NCI-H345 (cell line): ENCODE measurements at regions not wholly inside any gene's neighbourhood (a gene's known extent, or its start where the extent isn't known, plus 50 kb on each side); places are given as distances from the start of the nearest gene placed in this dataset.
"Not testable (repeated sequence)": the region's sequence is repeated elsewhere in the genome, so short reads cannot be mapped to it uniquely, and the experiment has no call there.

Source experiments
- DNase-seq: peaks from one replicate; lab custom pipeline; 2025; lab: John Stamatoyannopoulos, UW

DNA sequence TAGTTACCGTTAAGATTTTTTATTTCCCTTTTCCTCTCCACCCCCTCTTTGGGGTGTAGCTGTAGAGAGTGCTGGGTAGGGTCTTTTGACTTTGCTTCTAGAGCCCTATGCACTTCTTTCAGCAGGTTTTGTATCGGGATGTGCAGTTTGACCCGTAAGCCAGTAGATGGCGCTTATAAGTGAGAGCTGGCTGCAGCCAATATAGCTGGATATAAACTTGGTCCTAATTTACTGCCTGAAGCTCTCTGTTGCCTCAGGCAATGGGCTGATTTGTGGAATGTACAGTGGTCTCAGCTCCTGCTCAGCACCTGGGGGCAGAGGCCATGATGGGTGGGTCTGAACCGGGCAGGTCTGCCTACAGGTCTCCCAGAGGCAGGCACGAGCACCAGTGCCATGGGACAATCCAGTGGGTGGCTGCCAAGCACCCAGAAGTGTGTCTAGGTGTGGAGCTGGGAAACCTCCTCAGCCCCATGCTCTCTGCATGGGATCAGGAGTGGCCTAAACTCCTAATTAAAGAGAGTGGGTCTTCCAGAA lies 146.5 kb downstream of the SPANXN1 start:
- DNase-seq: no peak

DNA sequence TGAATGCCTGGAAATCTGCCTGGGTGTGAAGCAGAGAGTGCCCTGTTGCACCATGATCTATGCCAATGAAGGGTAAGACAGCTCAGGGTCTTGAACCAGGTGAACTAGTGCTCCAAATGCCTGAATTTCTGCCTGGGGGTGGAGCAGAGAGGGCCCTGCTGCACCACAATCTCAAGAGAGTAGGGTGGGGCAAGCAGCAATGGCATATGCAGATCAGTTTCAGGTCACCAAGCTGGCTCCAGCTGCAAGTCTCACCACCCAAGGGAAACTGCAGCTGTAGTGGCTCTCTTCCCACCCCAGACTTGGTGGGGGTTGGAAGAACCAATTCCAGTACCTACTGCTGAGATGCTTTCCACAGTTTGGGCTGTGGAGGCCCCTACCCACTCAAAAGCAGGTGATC lies 147.0 kb downstream of the SPANXN1 start:
- DNase-seq: no peak

DNA sequence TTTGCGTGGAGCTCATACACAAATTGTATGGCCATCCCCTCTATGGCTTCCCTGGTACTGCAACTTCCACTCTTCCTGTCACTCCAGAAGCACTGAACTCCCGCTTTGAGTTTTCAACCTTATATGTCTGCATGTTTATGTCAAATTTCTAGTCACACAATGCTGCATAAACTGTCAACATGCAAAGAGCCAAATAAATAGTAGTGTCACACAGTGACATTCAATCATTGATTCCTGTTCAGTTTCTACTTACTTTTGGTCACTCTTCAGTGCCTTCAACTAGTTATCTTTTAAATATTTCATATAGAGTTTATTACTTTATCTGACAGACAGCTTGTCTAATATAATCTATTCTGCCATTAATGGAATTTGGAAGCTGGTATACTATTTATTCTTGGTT lies 149.3 kb downstream of the SPANXN1 start:
- no peak for DNase-seq

DNA sequence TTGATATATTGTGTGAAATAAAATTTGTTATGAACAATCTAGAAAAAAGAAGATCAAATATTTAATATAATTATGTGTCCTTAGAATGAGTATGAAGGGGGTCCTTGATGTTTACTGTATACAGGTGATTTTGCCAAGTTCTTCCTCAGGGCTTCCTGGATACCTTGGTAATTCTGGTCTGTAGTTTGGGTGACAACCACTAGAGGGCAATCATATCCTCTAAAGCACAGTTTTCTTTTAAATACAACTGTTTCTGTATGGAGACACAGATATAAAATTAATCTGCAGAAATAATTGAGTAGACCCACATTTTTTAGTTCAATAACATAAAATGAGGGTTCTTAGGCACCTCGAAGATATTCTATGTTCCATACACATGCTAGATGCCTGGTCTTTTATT lies 157.7 kb downstream of the SPANXN1 start:
- peak; percentile 10 for DNase-seq

DNA sequence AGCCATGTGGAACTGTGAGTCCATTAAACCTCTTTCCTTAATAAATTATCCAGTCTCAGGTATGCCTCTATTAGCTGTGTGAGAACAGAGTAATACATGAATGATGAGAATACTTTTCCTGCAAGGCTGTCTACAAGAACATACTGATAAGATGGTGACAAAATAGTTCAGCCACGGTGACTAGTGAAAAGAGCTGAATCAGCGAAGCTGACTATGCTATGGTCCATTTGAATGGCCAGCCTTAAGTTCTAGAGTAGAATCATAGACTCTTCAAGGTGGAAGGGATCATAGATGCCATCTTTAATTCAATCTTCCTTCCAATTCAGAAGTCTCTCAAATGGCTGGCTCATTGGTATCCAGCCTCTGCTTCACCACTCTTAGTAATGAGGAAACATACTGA lies 163.3 kb downstream of the SPANXN1 start:
- no peak for DNase-seq

DNA sequence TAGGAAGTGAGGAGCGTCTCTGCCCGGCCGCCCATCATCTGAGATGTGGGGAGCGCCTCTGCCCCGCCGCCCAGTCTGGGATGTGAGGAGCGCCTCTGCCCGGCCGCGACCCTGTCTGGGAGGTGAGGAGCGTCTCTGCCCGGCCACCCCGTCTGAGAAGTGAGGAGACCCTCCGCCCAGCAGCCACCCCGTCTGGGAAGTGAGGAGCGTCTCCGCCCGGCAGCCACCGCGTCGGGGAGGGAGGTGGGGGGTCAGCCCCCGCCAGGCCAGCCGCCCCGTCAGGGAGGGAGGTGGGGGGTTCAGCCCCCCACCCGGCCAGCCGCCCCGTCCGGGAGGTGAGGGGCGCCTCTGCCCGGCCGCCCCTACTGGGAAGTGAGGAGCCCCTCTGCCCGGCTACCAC lies 188.9 kb downstream of the SPANXN1 start:
- DNase-seq: not testable (repeated sequence)

DNA sequence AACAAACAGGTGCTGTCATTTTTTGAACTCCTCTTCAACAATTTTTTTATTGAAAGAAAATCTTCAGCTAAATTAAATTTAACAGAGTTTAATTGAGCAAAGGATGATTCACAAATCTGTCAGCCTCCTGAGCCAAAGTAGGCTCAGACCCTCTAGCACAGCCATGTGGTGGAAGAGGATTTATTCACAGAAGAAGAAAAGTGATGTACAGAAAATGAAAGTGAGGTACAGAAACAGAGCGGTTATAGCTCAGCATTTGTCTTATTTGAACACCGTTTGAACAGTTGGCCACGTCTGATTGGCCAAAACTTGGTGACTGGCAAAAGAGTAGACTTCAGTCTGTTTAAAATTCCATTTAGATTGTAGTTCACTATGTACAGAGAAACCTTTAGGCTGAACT lies 217.3 kb downstream of the SPANXN1 start:
- DNase-seq: no peak

DNA sequence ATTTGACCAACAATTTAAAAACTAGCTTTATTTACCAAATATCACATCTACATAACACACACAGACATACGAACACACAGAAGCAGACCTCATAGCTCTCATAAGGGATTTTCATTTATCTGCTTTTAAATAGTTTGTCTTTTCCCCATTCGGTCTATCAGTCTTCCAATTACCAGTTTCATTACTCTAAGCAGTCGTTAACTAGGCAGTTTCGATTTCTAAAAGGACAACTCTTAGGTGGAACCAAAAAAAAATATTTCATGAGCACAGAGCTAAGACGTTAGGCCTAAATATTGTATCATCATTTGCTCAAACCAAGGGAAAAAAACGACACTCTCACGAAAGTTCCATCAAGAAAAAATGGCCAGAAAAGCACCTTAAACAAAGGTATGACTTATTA lies 228.4 kb downstream of the SPANXN1 start:
- no peak for DNase-seq

DNA sequence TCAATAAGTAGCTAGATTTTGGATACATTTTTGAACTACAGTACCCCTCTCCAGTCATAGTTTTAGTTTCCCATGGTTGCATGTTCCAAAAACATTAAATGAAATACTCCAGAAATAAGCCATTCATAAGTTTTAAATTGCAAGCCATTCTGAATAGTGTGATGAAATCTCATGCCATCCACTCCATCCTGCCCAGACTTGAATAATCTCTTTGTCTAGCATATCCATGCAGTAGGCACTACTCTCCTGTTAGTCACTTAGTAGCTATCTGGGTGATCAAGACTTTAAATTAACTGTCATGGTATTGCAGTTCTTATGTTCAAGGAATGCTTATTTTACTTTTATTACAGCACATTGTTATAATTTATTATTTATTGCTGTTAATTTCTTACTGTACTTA lies 237.4 kb downstream of the SPANXN1 start:
- no peak for DNase-seq

DNA sequence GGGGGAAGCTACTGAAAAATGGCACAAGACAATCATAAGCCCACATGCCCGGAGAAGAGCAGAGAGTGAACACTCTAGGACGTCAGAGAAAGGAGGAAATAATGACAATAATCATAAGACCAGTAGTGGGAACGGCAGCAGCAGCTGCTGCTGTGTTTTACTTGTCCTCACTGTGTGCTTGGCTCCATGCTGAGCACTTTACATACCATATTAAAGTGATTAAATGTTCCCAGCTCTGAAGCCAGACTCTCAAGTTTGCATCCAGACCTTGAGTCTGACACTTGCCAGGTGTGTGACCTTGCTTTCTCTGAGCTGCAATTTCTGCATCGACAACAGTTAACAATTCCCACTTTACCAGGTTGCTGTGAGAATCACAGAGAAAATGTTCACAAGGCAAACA lies 255.4 kb downstream of the SPANXN1 start:
- DNase-seq: no peak

DNA sequence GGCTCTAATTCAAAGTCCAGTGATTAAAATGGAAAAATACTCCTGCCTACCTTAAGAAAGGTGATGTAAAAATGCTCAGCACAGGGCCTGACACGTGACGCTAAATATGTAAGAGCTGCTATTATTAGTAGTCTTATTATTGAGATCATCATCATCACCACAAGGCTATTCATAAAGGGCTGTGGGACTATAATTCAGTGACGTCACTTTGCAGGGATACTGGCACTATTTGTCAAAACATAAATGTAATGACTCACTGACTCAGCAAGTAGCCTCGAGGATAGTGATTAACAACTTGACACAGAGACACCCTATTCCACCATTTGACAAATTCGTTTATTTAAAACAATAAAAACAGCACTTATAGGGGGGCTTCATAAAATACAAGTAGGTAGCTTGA lies 258.9 kb downstream of the SPANXN1 start:
- DNase-seq: no peak

DNA sequence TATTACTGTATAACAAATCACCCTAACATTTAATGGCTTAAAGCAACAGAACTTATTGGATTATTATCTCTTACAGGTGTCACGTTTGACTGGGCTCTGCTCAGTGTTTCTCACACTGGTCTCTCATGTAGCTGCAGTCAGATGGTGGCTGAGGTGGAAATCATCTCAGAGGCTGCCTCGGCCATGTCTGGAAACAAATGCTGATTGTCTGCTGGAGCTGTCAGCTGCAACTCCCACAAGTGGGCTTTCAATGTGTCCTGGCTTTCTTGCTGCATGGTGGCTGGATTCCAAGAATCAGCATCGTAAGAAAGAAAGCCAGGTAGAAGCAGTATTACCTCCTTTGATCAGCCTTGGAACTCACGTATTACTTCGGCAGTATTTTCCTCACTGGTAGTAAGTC lies 277.6 kb downstream of the SPANXN1 start:
- no peak for DNase-seq

DNA sequence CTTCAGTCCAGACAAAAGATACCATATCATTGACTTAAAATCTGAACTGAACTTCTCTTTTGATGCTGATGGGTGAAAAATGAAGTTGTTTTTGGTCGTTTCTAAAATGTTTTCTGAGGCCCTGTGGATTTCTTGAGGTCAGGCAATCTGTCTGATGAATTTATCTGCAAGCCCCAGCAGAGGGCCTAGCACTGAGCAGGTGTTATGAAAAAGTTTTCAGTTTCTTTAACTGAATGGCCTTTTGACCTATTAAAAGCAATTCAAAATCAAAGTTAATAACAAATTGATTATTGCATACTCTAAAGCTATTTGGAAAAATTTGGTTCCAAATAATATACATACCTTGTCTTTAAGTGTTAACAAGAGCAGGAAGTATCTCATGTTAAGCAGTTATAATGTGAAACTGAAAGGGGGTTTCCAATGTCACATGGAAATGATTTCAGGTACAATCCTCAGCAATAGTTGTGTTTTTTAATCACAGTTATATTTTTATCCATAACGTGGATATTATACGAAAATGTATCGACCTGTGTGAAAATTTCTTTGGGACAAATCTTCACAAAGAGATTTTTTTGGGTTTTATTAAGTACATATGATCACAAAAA lies 285.0 kb downstream of the SPANXN1 start:
- DNase-seq: no peak

DNA sequence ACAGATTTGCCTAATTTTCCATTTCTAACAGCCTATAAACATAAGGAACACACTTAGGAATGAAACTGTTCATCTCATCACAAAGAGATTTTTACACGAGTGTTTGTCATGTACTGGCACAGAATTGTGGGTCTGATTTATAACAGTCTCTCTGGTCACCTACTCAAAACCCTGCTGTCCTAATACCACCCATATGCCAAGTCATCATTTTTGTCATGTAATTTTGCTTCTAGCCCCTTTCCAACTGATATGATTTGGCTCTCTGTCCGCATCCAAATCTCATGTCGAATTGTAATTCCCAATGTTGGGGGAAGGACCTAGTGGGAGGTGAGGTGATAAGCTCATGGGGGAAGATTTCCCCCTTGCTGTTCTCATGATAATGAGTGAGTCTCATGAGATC lies 284.1 kb upstream of the SLITRK2 start:
- no peak for DNase-seq

DNA sequence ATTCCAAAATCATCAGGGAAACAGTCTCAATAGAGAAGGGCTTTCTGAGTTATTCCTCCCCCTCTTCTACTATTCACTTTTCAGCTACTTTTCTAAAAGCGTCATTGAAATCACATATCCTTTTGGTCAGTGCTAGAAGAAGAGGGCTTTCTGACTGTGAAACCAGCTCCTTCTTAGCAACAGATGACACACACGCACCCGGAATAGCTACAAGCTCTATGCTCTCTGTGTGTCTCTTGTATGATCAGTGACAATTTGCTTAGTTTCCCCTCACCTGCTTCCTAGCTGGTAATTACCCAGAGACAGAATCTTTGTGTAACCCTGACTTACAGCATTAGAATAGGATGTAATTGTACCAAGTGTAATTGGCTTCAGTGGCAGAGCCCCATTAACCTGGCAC lies 268.1 kb upstream of the SLITRK2 start:
- DNase-seq: no peak

DNA sequence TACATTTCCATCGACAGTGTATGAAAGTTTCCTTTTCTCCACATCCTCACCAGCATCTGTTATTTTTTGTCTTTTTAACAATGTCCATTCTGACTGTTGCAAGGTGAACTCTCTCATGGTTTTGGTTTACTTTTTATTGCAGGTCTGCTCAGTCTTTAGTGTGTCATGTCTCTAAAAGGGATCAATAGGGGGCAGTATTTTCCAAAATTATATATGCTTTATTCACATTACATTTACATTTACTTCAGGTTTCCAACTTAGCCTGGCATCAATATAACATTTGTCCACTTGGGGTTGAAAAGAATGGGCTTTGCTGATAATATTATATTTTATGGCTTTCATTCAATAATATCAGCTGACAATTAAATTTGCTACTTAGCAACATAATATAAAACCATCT lies 265.0 kb upstream of the SLITRK2 start:
- no peak for DNase-seq

DNA sequence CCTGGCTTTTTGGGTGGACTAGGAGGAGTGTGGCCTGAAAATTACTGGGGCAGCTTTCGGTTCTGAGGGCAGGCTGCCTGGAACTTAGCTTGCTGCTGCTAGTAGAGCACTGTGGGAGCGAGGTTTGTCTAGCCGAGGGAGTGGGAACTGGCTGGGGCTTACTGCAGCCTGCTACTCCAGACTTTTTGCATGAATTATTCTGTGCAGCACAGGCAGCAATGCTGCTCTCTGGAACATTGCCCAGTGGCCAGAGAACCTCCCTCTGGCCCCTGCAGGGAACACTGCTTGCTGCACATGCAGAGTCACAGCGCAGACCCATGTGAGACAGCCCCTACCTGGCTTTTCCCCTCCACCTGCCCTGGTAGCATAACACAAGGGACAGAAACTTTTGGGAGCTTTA lies 263.9 kb upstream of the SLITRK2 start:
- DNase-seq: no peak

DNA sequence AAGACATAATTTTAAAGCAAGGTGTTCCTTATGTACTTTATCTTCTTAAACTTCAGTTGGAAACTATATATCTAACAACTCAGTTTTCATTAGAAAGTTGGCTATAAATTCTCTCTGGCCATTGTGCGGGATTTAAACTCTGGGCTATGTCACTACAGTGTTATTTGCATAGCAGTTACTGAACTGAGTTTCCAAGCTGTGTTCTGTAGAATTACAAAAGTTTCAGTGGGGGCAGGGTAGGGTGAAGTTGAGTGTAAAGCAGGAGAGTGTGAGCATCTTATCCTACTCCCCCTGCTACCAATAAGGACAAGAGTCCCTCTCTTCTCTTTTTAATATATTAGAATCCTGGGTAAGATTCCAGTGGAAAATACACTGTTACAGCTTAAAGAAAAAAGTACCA lies 254.5 kb upstream of the SLITRK2 start:
- no peak for DNase-seq

DNA sequence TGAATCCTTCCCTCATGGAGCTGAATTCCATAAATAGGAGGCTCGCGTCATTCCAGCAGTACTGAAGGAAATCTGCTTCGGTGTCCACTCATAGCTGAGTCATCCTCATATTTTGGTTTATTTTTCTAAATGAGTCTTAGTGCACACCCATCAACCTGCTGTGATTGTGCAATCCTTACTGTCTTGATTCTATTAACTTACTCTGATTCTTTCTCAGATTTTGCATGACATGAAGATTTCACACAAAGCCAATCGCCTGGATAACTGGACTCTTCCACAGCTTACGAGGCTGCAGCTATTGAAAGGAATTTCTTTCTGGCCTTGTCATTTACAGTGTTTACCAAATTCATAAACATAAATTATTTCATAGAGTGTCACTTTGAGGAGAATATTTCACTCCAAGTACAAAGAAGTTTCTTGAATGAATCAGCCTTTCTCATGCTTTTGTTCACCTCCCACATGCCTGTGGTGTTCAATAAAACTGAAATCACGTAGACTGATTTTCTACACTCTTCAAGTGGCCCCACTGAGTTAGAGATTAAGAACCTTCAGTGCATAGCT lies 207.6 kb upstream of the SLITRK2 start:
- no peak for DNase-seq

DNA sequence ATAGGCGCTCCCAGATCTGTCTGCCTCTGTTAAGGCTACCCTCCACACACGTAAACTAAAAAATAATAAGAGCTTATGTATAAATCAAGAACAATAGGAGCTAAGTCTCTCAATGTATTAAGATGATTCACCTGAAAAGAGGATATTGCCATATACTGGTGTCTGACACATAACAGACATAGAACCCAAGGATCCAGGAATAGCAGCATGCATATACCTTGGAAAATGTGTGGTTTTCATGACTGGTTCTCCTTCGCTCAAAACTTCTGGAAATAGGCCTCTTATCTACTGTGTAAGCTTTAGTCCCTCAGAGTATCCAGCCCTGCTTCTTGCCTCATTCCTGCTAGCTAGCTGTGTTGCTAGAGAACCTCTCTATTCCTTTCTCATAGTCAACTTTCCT lies 203.7 kb upstream of the SLITRK2 start:
- no peak for DNase-seq

DNA sequence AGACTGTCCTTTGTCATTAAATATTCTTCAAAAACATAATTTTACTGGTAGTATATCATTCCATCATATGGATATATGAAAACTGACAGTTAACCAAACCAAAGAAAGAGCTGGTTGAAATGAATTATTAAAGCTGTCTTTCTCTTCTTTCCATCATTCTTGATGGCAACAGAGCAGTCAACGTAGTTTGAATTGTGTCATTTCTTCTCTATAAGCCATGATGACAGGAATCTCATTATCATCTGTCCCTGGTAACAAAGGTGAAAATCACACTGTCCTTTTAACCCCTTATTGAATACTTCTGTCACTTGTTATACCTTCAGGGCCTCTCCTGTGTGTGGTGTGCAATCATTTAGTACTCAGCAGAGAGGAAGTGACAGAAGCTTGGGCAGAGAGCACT lies 197.0 kb upstream of the SLITRK2 start:
- DNase-seq: no peak

DNA sequence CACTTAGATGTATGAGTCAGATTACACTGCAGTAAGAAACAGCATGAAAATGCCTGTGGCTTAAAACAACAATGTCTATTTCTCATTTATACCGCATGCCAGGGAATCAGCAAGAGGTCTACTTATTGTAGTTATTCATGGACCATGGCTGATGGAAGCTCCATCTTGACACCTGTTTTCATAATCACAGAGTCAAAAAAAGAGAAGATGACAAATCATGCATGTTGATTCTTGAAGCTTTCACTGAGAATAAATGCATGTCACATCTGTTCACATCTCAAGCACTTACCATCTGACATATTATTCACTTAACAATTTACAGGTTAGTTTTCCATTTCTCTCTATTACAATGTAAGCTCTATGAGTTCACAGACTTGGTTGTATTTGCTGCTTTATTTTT lies 194.2 kb upstream of the SLITRK2 start:
- no peak for DNase-seq

DNA sequence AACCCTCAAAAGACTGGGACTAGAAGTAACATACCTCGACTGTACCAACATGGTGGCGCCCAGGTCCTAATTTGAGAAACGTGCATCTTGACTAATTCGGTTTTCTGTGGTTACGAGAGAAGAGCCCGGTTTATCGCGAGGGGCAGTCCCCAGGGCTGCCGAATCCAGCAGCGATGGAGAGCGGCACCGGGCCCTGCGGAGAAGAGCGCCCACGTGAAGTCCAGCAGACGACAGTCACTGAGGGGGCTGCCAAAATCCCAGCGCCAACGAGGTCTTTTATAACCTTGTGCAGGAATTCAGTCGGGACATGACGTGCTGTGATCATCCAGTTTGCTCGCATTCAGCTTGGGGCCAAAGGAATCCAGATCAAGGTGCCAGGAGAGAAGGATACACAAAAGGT lies 187.5 kb upstream of the SLITRK2 start:
- no peak for DNase-seq

DNA sequence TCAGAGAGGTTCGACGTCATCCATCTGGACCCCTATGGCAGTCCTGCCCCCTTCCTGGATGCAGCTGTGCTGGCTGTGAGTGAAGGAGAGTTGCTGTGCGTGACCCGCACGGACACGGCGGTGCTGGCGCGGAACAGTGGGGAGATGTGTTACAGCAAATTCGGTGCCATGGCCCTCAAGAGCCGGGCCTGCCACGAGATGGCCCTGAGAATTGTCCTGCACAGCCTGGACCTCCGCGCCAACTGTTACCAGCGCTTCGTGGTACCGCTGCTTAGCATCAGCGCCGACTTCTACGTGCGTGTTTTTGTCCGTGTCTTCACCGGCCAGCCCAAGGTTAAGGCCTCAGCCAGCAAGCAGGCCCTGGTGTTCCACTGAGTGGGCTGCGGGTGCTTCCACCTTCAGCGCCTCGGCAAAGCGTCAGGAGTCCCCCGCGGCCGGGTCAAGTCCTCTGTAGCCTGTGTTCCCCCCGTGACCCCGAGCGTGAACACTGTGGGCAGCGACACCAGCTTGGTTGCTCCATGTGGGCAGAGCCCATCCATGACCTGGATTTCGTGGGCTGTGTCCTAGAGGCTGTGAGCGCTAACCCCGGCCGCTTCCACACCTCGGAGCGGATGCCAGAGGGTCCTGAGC lies 186.7 kb upstream of the SLITRK2 start:
- DNase-seq: no peak
